ENCODE measurements at regions not wholly inside any gene's neighbourhood (a gene's known extent, or its start where the extent isn't known, plus 50 kb on each side); places are given as distances from the start of the nearest gene placed in this dataset.

DNA sequence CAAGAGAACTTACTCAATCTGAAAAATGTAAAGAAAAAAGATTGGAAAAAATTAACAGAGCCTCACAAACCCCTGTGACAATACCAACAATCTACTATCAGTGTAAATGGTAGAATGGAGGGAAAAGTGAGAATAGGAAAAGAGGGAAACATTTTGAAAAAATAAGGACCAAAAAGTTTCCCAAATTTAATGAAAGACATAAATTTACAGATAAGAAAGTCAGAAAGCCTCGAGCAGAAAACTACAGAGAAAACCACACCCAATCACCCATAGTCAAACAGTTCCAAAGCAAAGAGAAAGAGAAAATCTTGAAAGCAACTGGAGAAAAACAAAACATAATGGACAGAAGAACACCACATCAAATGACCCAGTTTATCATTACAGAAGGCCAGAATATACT, 142.7 kb upstream of the DIO3 start:
- Mint-ChIP-seq H3K4me3 (no peak overlapping the region), H3K27ac (no peak overlapping the region), H3K36me3 (peaks cover 4% of the 10 kb centered on the region), H3K27me3 (peaks cover 33% of the 10 kb centered on the region), H3K4me1 (ENCODE audit: low read depth) (no peaks in the 10 kb centered on the region), H3K9me3 (ENCODE audit: low read depth) (peaks cover 5% of the 10 kb centered on the region)

DNA sequence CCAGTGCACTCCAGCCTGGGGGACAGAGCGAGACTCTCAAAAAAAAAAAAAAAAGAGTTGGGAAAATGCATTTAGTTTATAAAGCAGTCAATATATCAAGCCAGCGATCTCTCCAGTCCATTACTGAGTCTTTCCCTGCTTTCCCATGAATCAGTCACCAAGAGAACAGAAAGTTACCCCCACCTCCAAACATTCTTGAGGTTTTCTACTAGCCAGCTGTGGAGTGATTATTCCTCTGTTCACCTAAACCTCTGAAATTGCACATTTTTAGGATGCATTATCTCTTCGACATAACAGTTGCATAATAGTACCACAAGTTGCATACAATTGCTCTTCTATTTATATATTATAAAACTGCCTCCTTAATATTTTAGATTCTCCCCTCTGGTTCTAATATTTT, 134.8 kb upstream of the DIO3 start:
- H3K9me3 Mint-ChIP-seq (ENCODE audit: low read depth) = peaks cover 15% of the 10 kb centered on the region
- no peak overlapping the region for H3K4me3 Mint-ChIP-seq
- H3K36me3 Mint-ChIP-seq = no peaks in the 10 kb centered on the region
- H3K4me1 Mint-ChIP-seq (ENCODE audit: low read depth) = no peaks in the 10 kb centered on the region
- no peak overlapping the region for H3K27ac Mint-ChIP-seq
- peaks cover 24% of the 10 kb centered on the region for H3K27me3 Mint-ChIP-seq

DNA sequence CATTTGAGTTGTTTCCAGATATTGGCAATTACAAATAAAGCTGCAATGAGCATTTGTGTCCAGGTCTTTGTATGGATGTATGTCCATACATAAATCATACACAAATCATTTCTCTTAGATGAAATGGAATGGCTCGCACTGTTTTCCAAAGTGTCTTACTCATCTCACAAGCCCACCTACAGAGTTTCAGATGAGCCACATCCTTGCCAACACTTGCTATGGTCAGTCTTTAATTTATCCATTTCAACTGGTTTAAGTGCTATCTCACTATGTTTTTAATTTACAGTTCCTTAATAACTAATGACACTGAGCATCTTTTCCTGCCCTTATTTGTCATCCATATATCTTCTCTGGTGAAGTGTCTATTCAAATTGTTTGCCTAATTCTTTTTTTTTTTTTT, 132.9 kb upstream of the DIO3 start:
- no peaks in the 10 kb centered on the region for H3K4me1 Mint-ChIP-seq (ENCODE audit: low read depth)
- H3K4me3 Mint-ChIP-seq = no peak overlapping the region
- no peaks in the 10 kb centered on the region for H3K36me3 Mint-ChIP-seq
- peaks cover 33% of the 10 kb centered on the region for H3K27me3 Mint-ChIP-seq
- H3K9me3 Mint-ChIP-seq (ENCODE audit: low read depth) = peaks cover 11% of the 10 kb centered on the region
- H3K27ac Mint-ChIP-seq = no peak overlapping the region

GRCh38 chr14:101435546-101435945, 125.7 kb upstream of the DIO3 start:
- Mint-ChIP-seq H3K36me3 (no peaks in the 10 kb centered on the region), H3K27ac (no peak overlapping the region), H3K4me1 (ENCODE audit: low read depth) (peaks cover 1% of the 10 kb centered on the region), H3K4me3 (no peak overlapping the region), H3K27me3 (peaks cover 30% of the 10 kb centered on the region), H3K9me3 (ENCODE audit: low read depth) (no peaks in the 10 kb centered on the region)

DNA sequence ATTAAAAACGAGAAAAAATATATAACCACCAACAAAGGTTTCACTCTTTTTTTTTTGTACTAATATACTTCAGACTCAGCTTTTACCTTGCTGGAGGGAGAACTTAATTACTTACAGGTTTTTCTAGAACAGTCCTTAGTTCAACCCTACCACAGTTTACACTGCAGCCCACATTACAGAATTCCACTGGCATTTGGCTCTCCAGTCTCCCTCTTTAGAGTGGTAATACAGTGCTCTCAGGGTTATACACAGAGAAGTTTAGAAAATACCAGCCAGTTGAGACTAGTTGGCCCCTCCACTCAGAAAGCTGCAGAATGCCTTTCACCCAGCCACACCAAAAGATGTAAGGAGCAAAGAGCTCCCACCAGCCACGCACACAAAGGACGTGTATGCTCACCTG, 122.3 kb upstream of the DIO3 start:
- no peak overlapping the region for H3K27ac Mint-ChIP-seq
- peaks cover 39% of the 10 kb centered on the region for H3K27me3 Mint-ChIP-seq
- H3K4me1 Mint-ChIP-seq (ENCODE audit: low read depth) = peaks cover 24% of the 10 kb centered on the region
- no peak overlapping the region for H3K4me3 Mint-ChIP-seq
- H3K9me3 Mint-ChIP-seq (ENCODE audit: low read depth) = no peaks in the 10 kb centered on the region
- no peaks in the 10 kb centered on the region for H3K36me3 Mint-ChIP-seq

GRCh38 chr14:101440496-101440895, 120.8 kb upstream of the DIO3 start:
- Mint-ChIP-seq H3K9me3 (ENCODE audit: low read depth) (no peaks in the 10 kb centered on the region), H3K27ac (no peak overlapping the region), H3K36me3 (no peaks in the 10 kb centered on the region), H3K27me3 (peaks cover 40% of the 10 kb centered on the region), H3K4me1 (ENCODE audit: low read depth) (peaks cover 30% of the 10 kb centered on the region), H3K4me3 (no peak overlapping the region)

GRCh38 chr14:101441710-101442109, 119.6 kb upstream of the DIO3 start:
- Mint-ChIP-seq H3K36me3 (no peaks in the 10 kb centered on the region), H3K27me3 (peaks cover 37% of the 10 kb centered on the region), H3K27ac (no peak overlapping the region)

GRCh38 chr14:101442451-101442850, 118.8 kb upstream of the DIO3 start:
- Mint-ChIP-seq H3K27ac (no peak overlapping the region), H3K27me3 (peaks cover 38% of the 10 kb centered on the region), H3K4me1 (ENCODE audit: low read depth) (peaks cover 34% of the 10 kb centered on the region), H3K36me3 (no peaks in the 10 kb centered on the region), H3K9me3 (ENCODE audit: low read depth) (no peaks in the 10 kb centered on the region), H3K4me3 (peak overlapping the region; percentile 56)

More at GRCh38 chr14:101441710-101442109, 119.6 kb upstream of the DIO3 start:
- Mint-ChIP-seq H3K9me3 (ENCODE audit: low read depth) (no peaks in the 10 kb centered on the region), H3K4me3 (no peak overlapping the region), H3K4me1 (ENCODE audit: low read depth) (peaks cover 34% of the 10 kb centered on the region)

DNA sequence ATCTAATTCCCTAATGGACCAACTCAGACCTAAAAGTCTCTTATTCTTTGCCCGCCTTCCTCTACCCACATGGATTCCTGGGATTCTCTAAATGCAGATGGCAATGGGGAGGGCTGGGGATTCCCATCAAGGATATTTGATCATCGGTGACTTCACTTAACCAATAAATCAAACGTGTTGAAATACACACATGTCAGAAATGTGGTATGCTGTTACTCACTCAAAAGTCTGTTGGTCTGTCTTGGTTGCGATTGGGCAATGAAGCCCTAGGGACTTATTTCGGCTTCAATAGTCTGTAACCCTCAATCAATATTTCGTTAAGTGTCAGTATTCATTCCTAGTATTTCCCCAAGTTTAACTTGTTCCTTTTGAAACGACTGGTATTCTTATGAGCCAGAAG, 117.2 kb upstream of the DIO3 start:
- no peak overlapping the region for H3K4me3 Mint-ChIP-seq
- H3K27me3 Mint-ChIP-seq = peaks cover 46% of the 10 kb centered on the region
- H3K27ac Mint-ChIP-seq = no peak overlapping the region
- H3K9me3 Mint-ChIP-seq (ENCODE audit: low read depth) = no peaks in the 10 kb centered on the region
- peaks cover 34% of the 10 kb centered on the region for H3K4me1 Mint-ChIP-seq (ENCODE audit: low read depth)
- no peaks in the 10 kb centered on the region for H3K36me3 Mint-ChIP-seq

DNA sequence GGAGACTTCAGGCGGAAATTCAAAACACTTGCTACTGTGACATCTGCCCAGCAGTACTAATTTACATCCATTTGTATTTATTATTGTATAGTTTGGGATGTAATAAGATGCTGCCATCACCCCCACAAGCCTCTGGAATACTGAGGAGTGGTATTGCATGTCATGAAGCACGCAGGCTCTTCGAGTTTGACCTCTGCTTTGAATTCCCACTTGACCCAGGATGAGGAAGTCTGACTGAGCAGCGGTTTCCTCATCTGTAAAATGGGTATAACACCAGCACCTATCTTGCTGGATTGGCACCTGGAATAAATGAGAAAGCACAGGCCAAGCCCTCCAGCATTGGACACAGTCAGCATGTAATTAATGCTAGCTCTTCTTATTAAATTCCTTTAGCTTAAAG, 116.0 kb upstream of the DIO3 start:
- Mint-ChIP-seq H3K36me3 (no peaks in the 10 kb centered on the region), H3K4me1 (ENCODE audit: low read depth) (peaks cover 36% of the 10 kb centered on the region), H3K4me3 (no peak overlapping the region), H3K27ac (no peak overlapping the region), H3K9me3 (ENCODE audit: low read depth) (no peaks in the 10 kb centered on the region), H3K27me3 (peaks cover 57% of the 10 kb centered on the region)

GRCh38 chr14:101446387-101446969, 114.8 kb upstream of the DIO3 start:
- Mint-ChIP-seq H3K36me3 (no peaks in the 10 kb centered on the region), H3K4me1 (ENCODE audit: low read depth) (peaks cover 35% of the 10 kb centered on the region), H3K9me3 (ENCODE audit: low read depth) (no peaks in the 10 kb centered on the region), H3K27me3 (peaks cover 55% of the 10 kb centered on the region), H3K4me3 (peak overlapping the region; percentile 20), H3K27ac (no peak overlapping the region)

DNA sequence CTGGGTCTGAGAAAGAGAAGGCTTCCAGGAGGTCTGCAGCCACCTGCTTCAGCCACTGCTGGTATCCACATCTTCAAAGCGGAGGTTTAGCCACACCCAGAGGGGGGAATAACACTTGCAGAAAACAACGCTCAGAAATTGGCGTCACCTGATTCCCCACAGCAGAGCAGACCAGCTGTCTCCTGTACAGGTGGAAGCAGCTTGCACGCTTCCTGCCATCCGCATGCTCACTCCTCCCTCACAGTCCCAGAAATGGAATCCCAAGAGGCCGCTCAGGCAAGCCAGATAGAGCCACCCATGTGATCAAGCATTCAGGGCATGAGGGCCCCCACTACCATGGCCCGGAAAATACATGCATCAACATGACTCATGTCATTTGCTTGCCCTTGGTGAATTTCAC, 112.2 kb upstream of the DIO3 start:
- Mint-ChIP-seq H3K4me3 (no peak overlapping the region), H3K27me3 (peaks cover 51% of the 10 kb centered on the region), H3K36me3 (peaks cover 2% of the 10 kb centered on the region), H3K4me1 (ENCODE audit: low read depth) (peaks cover 11% of the 10 kb centered on the region), H3K9me3 (ENCODE audit: low read depth) (no peaks in the 10 kb centered on the region), H3K27ac (no peak overlapping the region)

GRCh38 chr14:101451166-101451565, 110.1 kb upstream of the DIO3 start:
- no peak overlapping the region for H3K27ac Mint-ChIP-seq
- H3K4me3 Mint-ChIP-seq = no peak overlapping the region
- peaks cover 3% of the 10 kb centered on the region for H3K4me1 Mint-ChIP-seq (ENCODE audit: low read depth)
- peaks cover 62% of the 10 kb centered on the region for H3K27me3 Mint-ChIP-seq
- H3K36me3 Mint-ChIP-seq = peaks cover 2% of the 10 kb centered on the region
- no peaks in the 10 kb centered on the region for H3K9me3 Mint-ChIP-seq (ENCODE audit: low read depth)

GRCh38 chr14:101453225-101453624, 108.1 kb upstream of the DIO3 start:
- no peak overlapping the region for H3K4me3 Mint-ChIP-seq
- H3K4me1 Mint-ChIP-seq (ENCODE audit: low read depth) = peaks cover 6% of the 10 kb centered on the region
- H3K27me3 Mint-ChIP-seq = peaks cover 61% of the 10 kb centered on the region
- H3K9me3 Mint-ChIP-seq (ENCODE audit: low read depth) = no peaks in the 10 kb centered on the region
- no peak overlapping the region for H3K27ac Mint-ChIP-seq
- H3K36me3 Mint-ChIP-seq = peaks cover 2% of the 10 kb centered on the region

DNA sequence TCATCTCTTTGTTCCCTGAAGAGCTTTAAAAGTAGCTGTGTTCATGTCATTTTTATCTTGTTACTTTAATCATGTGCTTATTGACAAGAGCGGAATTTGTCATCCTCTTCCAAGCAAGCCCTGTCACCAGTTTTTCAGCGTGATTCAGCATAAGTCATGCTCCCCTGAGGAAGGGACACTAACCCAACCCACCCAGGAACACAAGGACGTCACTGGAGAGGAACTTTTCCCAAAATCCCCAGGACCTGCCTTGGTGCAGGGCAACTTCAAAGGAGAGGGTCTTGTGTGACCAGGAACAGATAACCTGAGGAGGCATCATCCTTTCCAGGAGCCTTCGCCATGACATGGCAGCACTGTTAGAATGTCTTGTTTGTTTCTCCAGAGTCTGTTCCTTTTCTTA, 107.1 kb upstream of the DIO3 start:
- Mint-ChIP-seq H3K4me1 (ENCODE audit: low read depth) (peaks cover 6% of the 10 kb centered on the region), H3K9me3 (ENCODE audit: low read depth) (no peaks in the 10 kb centered on the region), H3K27me3 (peaks cover 56% of the 10 kb centered on the region), H3K4me3 (no peak overlapping the region), H3K27ac (no peak overlapping the region), H3K36me3 (peaks cover 2% of the 10 kb centered on the region)

Measured in activated naive CD8-positive, alpha-beta T cell (primary cell).